HCT116 (cell line): ENCODE measurements at regions not wholly inside any gene's neighbourhood (a gene's known extent, or its start where the extent isn't known, plus 50 kb on each side); places are given as distances from the start of the nearest gene placed in this dataset.

Experiments used
- ATF3 ChIP-seq: IDR thresholded peaks from 2 replicates; pipeline ENCODE4 v1.6.1; 2012
- CTCF ChIP-seq, 3 experiments: fragments of 200-600 bp in 1 of 3; sonication (generic) in 1 of 3; IDR thresholded peaks in 2 of 3; conservative IDR thresholded peaks in 1 of 3; 2 replicates each; pipeline ENCODE4 v1.5.1; 2012 to 2017; ENCODE audit warnings: low read depth in 2 of 3, low read length in 2 of 3, antibody characterized with exemption in 1 of 3, borderline replicate concordance in 1 of 3, control low read depth in 1 of 3, mild to moderate bottlenecking in 1 of 3, mixed read lengths in 1 of 3, mixed run types in 1 of 3, moderate library complexity in 1 of 3; ENCODE audit not compliant: insufficient read depth in 1 of 3
- EGR1 ChIP-seq: IDR thresholded peaks from 2 replicates; pipeline ENCODE4 v1.6.1; 2012; ENCODE audit warnings: low read depth
- ELF1 ChIP-seq: IDR thresholded peaks from 2 replicates; pipeline ENCODE4 v1.6.1; 2012; ENCODE audit warnings: low read depth, borderline replicate concordance
- EZH2 ChIP-seq: fragments of 200-600 bp; sonication (generic); IDR thresholded peaks from 2 replicates; pipeline ENCODE4 v1.6.1; 2017; ENCODE audit warnings: antibody characterized with exemption, mixed run types
- EZH2phosphoT487 ChIP-seq: fragments of 200-600 bp; IDR thresholded peaks from 2 replicates; pipeline ENCODE4 v1.6.1; 2018; ENCODE audit warnings: antibody characterized with exemption, borderline replicate concordance
- MAX ChIP-seq: IDR thresholded peaks from 2 replicates; pipeline ENCODE4 v1.6.1; 2012
- POLR2A ChIP-seq: IDR thresholded peaks from 2 replicates; pipeline ENCODE4 v1.7.0; 2011; ENCODE audit warnings: borderline replicate concordance; ENCODE audit not compliant: insufficient read depth, insufficient read length; ENCODE audit errors: extremely low read depth
- POLR2AphosphoS5 ChIP-seq: IDR thresholded peaks from 2 replicates; pipeline ENCODE4 v1.6.1; 2011; ENCODE audit warnings: mild to moderate bottlenecking, low read depth, low read length, moderate library complexity
- REST ChIP-seq: IDR thresholded peaks from 2 replicates; pipeline ENCODE4 v1.6.1; 2012; ENCODE audit warnings: low read depth
- SP1 ChIP-seq: IDR thresholded peaks from 2 replicates; pipeline ENCODE4 v1.6.1; 2012; ENCODE audit warnings: low read depth
- YY1 ChIP-seq: IDR thresholded peaks from 2 replicates; pipeline ENCODE4 v1.6.1; 2011; ENCODE audit warnings: low read length, low read depth, moderate library complexity, mild to moderate bottlenecking; ENCODE audit not compliant: insufficient replicate concordance; ENCODE audit errors: extremely low read depth
- ZBTB33 ChIP-seq: IDR thresholded peaks from 2 replicates; pipeline ENCODE4 v1.6.1; 2011; ENCODE audit warnings: mild to moderate bottlenecking, low read length, moderate library complexity; ENCODE audit not compliant: insufficient replicate concordance; ENCODE audit errors: extremely low read depth
- ZFX ChIP-seq: fragments of 450-650 bp; IDR thresholded peaks from 2 replicates; pipeline ENCODE4 v1.6.1; 2017

GRCh38 chrX:5756616-5757015 is 472.1 kb downstream of the NLGN4X start:
- TF ChIP-seq POLR2A (no peak), ZBTB33 (no peak), CTCF (IDR thresholded peaks at IDR 0.05 in 2 of 3, conservative IDR thresholded peaks at IDR 0.05 in 1 of 3; ENCODE audit: borderline replicate concordance in 1 of 3, insufficient read depth in 1 of 3, low read depth in 2 of 3, low read length in 2 of 3) (no peak), EZH2 (no peak), ELF1 (no peak), POLR2AphosphoS5 (no peak), ATF3 (no peak), ZFX (no peak), YY1 (no peak), SP1 (no peak), EZH2phosphoT487 (no peak), EGR1 (no peak), MAX (no peak), REST (no peak)
